Activated gamma-delta T cell (primary cell): ENCODE measurements at regions not wholly inside any gene's neighbourhood (a gene's known extent, or its start where the extent isn't known, plus 50 kb on each side); places are given as distances from the start of the nearest gene placed in this dataset.

ENCODE experiments used
- DNase-seq: peaks from one replicate; lab custom pipeline; 2025; lab: John Stamatoyannopoulos, UW

DNA sequence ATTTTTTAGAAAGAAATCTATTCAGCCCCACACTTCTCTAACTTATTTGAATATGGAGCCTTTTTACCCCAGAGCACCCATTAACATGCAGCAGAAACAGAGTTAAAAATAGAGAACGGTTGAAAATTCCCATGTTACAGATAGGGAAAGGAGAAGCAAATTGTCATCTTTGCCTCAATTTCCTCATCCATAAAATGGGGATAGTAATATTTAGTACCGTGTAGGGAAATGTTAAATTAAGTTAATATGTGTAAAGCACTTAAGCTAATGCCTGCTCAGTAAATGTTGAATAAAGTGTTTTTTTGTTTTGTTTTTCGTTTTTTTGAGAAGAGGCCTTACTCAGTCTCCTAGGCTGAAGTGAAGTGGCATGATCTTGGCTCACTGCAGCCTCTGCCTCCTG, 50.3 kb downstream of the NAV1 start:
- DNase-seq: no peak

- no peak for DNase-seq
Observed at GRCh38 chr1:201590474-201590873, 51.5 kb downstream of the NAV1 start.

- DNase-seq: no peak
Observed at GRCh38 chr1:201591348-201591747, 52.4 kb downstream of the NAV1 start.

DNA sequence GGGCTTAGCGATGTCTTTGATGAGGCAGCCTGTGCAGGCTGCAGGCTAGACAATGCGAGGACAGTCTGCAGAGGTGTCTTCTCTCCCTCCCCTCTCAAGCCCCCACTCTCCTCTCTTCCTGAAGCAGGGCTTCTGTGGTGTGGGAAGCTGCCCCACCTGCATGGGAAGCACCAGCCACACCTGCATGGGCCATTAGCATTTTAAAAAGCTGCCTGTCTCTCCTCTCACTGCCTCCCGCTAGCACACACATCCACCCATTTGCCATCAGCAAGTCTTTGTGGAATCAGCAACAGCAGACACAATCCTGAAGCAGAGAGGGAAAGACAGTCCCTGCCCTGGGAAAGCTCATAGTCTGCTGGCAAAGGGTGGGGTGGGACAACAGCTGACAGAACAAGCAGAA, 53.1 kb downstream of the NAV1 start:
- no peak for DNase-seq

- no peak for DNase-seq
Observed at GRCh38 chr1:201593200-201593921, 54.4 kb downstream of the NAV1 start.

- no peak for DNase-seq
Observed at GRCh38 chr1:201594575-201595245, 55.8 kb downstream of the NAV1 start.

DNA sequence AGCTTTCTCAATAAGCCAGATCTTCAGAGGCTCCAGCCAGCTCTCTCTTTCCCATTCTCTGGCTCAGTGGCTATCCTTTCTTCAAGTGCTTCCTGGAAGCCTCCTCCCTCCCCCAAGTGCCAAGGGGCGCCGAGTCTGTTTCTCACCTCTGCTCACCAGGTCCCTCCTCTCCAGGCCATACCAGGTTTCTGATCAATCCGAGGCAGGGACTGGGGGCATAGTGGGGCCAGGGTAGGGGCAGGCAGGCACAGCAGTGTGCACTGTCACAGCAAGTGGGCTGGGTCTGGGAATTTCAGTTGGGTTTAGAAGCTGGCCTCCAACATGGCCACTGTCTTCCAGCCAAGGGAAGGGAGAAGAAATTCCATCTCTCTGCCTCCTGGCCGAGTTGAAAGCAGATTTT, 56.5 kb downstream of the NAV1 start:
- no peak for DNase-seq

DNA sequence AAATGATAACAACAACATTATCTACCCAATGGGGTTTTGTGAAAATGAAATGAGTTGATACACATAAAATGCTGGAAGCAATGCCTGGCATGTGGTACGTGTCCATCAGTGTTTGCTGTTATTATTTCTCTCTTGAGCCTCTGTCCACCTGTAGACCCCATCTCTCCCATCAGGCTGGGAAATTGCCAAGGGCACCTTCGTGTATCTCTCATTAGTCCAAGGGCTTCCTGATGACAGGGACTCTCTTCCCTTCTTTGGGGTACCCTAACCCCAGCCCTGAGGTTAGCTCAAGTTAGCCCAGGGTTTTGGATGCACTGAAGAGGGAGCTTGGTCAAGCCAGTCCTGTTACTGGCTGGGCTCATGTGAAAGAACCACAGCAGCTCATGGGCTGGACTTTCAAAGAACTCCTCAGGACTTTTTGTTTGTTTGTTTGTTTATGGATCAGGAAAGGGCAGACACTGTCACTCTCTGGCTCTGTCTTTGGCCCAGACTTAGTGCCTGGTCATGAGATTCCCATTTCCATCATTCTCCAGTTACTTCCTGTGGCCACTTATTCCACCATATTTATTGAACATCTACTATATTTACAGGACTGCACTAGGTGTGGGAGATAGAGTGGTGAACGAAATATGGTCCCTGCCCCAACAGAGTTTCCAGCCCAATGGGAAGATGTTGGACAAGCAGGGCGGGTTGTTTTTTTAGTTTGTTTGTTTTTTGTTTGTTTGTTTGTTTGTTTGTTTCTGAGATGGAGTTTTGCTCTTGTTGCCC, 57.4 kb downstream of the NAV1 start:
- no peak for DNase-seq

DNA sequence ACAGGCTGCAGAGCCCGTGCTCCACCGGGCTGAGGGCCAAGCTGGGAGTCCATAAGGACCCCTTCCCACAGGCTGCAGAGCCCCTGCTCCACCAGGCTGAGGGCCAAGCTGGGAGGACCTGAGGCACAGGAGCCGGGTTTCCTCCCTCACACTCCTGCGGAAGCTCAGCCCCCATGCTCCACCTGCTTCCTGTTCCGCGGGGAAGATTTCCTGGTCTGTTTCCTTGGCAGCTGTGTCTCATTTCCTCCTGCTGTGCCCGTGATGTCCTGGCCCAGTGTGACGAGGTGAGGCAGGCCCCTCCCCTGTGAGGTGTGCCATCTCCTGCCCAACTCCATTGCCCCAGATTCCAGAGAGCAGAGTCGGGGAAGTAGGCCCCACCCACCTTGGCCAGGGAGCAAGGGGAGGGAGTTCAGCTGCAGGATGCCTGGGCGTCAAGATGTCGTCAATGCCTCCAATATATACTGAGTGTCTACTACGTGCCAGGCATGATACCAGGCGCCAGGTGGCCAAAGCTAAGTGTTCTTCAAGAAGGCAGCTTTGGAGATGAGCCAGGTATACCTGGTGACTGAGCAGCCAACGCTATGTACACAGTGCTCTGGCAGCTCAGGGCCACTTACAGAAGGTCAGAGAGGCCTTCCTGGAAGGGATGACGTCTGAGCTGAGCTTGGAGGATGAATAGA, 58.8 kb downstream of the NAV1 start:
- DNase-seq: no peak

DNA sequence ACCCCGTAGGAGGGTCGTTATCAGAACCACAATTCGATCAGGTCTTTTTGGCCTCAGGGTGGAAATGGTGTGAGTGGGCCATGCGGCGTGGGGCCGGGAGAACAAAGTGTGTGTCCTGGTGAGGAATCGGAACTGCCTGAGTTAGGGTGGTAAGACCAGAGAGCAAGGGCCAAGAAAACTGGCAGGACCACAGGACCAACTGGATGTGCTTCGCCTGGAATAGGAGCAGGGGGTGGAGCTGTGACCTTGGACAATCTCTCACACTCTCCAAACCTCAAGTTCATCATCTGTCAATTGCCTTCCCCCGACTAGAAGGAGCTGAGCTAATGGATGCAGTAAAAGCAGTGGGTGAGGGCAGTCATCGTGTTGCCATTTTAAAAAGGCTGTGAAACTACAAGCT, 59.5 kb downstream of the NAV1 start:
- no peak for DNase-seq

- DNase-seq: no peak
Observed at GRCh38 chr1:201598973-201599372, 60.0 kb downstream of the NAV1 start.

DNA sequence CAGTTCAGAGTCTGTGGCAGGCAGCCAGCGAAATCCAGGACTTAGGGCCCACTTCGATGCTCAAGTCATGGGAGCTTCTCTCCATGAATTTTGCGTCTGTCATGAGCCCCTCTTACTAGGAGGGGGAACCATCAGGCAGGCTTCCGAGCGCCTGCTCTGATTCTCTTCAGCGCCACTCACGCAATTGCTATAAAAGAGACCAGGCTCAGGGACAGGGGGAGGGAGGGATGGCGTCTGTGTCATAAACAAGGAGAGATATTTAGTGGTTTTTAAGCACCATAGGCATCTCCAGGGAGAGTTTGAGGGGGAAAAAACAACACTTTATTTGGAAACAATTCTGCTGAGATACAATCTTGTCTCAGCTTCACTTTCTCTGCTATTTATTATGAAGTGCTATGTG, 60.6 kb downstream of the NAV1 start:
- DNase-seq: no peak

DNA sequence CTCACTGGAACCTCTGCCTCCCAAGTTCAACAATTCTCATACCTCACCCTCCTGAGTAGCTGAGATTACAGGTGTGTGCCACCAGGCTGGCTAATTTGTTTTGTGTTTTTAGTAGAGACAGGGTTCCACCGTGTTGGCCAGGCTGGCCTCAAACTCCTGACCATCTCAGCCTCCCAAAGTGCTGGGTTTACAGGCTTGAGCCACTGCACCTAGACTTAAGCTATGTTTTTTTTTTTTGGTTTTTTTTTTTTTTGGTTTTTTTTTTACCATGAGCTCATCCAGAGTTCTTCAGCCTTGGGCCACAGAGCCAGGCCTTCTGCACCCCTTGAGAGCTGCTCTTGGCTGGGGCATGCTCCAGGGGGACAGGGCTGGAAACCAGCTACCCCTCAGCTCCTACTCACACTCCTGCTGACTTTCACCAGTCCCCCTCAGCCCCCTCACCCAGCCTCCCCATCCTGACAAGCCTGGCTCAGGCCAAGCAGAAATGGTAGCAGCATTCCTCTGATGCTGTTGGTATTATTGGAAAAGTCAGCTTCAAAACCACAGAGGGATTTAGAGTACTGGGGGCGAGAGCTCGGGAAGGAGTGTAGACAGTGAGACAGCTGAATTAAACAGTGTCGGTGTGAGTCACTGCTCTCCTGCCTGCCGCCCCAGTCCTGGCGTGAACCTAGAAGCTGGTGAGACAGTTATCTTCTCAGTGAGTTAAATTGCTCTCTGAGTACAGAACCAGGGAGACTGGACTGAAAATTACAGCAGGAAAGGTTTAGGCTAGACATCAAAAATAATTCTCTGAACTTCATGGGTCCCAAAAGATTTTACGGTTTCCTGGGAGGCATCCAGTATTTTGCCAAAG, 63.7 kb downstream of the NAV1 start:
- no peak for DNase-seq

GRCh38 chr1:201603613-201604232, 64.8 kb downstream of the NAV1 start:
- no peak for DNase-seq

- no peak for DNase-seq
Observed at GRCh38 chr1:201605385-201606010, 66.6 kb downstream of the NAV1 start.

GRCh38 chr1:201606096-201606495, 67.2 kb downstream of the NAV1 start:
- DNase-seq: no peak

DNA sequence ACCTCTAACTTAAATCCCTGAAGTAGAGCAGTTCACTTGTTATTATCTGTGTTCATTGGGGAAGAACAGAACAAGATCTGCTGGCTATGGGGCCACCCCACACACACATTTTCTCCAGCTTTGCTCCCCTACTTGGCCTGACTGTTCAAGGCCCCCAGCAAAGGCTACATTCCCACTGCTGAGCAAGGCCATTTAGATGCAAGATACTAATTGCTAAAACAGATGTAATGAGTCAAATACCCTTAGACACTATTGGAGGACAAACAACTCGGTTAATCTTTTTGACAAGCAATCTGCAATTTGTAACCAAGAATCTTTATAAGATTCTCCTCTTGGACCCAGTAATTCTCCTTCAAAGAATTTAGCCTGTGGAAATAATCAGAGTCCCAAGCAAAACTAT, 67.7 kb downstream of the NAV1 start:
- DNase-seq: no peak

- no peak for DNase-seq
Observed at GRCh38 chr1:201608635-201609395, 69.9 kb downstream of the NAV1 start.

GRCh38 chr1:201609661-201610318, 70.9 kb downstream of the NAV1 start:
- DNase-seq: no peak
